HepG2 (cell line): ENCODE measurements at regions not wholly inside any gene's neighbourhood (a gene's known extent, or its start where the extent isn't known, plus 50 kb on each side); places are given as distances from the start of the nearest gene placed in this dataset.

Experiments
- EP300 ChIP-seq, 3 experiments: sonication (generic) in 1 of 3; formaldehyde crosslinking in 1 of 3; IDR thresholded peaks; 2 replicates each; pipeline versions ENCODE4 v1.5.1 to v1.6.1; 2011 to 2020; ENCODE audit warnings: low read depth in 2 of 3, low read length in 2 of 3, borderline replicate concordance in 1 of 3, improper control_type of control experiment in 1 of 3, mild to moderate bottlenecking in 1 of 3, missing genetic modification reagents in 1 of 3, moderate library complexity in 1 of 3
- EZH2 ChIP-seq: conservative IDR thresholded peaks from 2 replicates; pipeline ENCODE4 v1.6.1; 2012; ENCODE audit warnings: mild to moderate bottlenecking, low read depth, low read length, moderate library complexity
- HNRNPLL ChIP-seq: fragments of 200-400 bp; formaldehyde crosslinking; IDR thresholded peaks from 2 replicates; pipeline ENCODE4 v1.6.1; 2017; ENCODE audit warnings: mild to moderate bottlenecking, low read depth, low read length; ENCODE audit not compliant: poor library complexity, severe bottlenecking
- POLR2A ChIP-seq, 2 experiments: IDR thresholded peaks; 2 replicates each; pipeline ENCODE4 v1.6.1; 2011; ENCODE audit warnings: low read depth in 2 of 2, low read length in 2 of 2, mild to moderate bottlenecking in 1 of 2, moderate library complexity in 1 of 2; ENCODE audit not compliant: insufficient read depth in 1 of 2
- POLR2AphosphoS5 ChIP-seq: IDR thresholded peaks from 2 replicates; pipeline ENCODE4 v1.6.1; 2012; ENCODE audit warnings: low read depth, low read length
- SRSF9 ChIP-seq: fragments of 200-400 bp; formaldehyde crosslinking; IDR thresholded peaks from 2 replicates; pipeline ENCODE4 v1.6.1; 2018; ENCODE audit warnings: borderline replicate concordance, mild to moderate bottlenecking, low read depth, low read length; ENCODE audit not compliant: insufficient read depth, poor library complexity, severe bottlenecking
- SSRP1 ChIP-seq: IDR thresholded peaks from 2 replicates; pipeline ENCODE4 v1.6.1; 2016; ENCODE audit warnings: control low read depth
- ZNF253 ChIP-seq: sonication (generic); formaldehyde crosslinking; IDR thresholded peaks from 2 replicates; pipeline ENCODE4 v1.8.0; 2022; ENCODE audit warnings: mild to moderate bottlenecking, missing genetic modification reagents, borderline replicate concordance
- ZNF589 ChIP-seq: sonication (generic); formaldehyde crosslinking; conservative IDR thresholded peaks from 2 replicates; pipeline ENCODE4 v1.8.0; 2022; ENCODE audit warnings: mild to moderate bottlenecking, moderate library complexity, missing genetic modification reagents
- TF ChIP-seq, protein P1 (sequence below): sonication (generic); formaldehyde crosslinking; conservative IDR thresholded peaks from 2 replicates; pipeline ENCODE4 v1.8.1; 2023; ENCODE audit warnings: missing genetic modification reagents
- TF ChIP-seq, protein P2 (sequence below): sonication (generic); formaldehyde crosslinking; IDR thresholded peaks from 2 replicates; pipeline ENCODE4 v1.4.0; 2020; ENCODE audit warnings: missing genetic modification reagents, borderline replicate concordance

DNA sequence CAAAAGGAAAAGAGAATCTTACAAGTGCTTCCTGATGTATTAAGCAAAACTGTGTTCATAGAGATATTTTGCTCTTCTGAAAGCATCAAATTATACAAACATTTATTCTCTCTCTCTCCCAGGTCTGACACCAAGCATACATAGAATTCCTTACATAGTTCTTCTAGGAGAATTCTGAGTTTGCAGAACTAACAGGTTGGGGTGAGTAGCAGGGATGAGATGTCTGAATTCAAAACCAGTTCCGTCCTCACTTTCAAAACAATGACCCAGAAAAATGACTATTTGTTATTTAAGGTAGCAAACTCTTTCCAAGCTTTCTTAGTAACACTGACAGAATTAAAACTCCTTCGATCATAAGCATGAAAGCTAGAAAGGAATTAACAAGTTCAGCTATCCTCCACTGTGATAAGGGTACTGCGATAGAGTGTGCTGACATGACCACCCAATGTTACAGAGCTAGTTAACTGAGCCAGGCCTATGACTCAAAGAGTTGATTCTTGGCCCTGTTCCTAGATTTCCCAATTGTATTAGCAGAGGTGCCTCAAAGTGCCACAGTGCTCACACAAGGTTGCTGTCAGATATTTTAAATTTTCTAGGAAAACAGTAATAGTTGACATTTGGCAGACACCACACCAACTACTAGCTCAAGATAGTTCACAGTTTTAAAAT, 85.8 kb upstream of the SETBP1 start:
- no peak for TF ChIP-seq EP300 (IDR thresholded peaks at IDR 0.05; ENCODE audit: low read depth in 2 of 2, low read length in 2 of 2)
- TF ChIP-seq EP300 (CRISPR knock-in tag; IDR thresholded peaks at IDR 0.05; ENCODE audit: borderline replicate concordance): no peak
- no peak for TF ChIP-seq POLR2AphosphoS5
- TF ChIP-seq SSRP1 (CRISPR knock-in tag): no peak
- no peak for TF ChIP-seq ZNF253 (CRISPR knock-in tag)
- TF ChIP-seq, protein P1, sequence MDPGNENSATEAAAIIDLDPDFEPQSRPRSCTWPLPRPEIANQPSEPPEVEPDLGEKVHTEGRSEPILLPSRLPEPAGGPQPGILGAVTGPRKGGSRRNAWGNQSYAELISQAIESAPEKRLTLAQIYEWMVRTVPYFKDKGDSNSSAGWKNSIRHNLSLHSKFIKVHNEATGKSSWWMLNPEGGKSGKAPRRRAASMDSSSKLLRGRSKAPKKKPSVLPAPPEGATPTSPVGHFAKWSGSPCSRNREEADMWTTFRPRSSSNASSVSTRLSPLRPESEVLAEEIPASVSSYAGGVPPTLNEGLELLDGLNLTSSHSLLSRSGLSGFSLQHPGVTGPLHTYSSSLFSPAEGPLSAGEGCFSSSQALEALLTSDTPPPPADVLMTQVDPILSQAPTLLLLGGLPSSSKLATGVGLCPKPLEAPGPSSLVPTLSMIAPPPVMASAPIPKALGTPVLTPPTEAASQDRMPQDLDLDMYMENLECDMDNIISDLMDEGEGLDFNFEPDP (CRISPR knock-in tag): no peak
- TF ChIP-seq HNRNPLL: no peak
- TF ChIP-seq POLR2A (IDR thresholded peaks at IDR 0.05; ENCODE audit: insufficient read depth in 1 of 2, low read depth in 2 of 2, low read length in 2 of 2): no peak
- no peak for TF ChIP-seq EZH2
- TF ChIP-seq, protein P2, sequence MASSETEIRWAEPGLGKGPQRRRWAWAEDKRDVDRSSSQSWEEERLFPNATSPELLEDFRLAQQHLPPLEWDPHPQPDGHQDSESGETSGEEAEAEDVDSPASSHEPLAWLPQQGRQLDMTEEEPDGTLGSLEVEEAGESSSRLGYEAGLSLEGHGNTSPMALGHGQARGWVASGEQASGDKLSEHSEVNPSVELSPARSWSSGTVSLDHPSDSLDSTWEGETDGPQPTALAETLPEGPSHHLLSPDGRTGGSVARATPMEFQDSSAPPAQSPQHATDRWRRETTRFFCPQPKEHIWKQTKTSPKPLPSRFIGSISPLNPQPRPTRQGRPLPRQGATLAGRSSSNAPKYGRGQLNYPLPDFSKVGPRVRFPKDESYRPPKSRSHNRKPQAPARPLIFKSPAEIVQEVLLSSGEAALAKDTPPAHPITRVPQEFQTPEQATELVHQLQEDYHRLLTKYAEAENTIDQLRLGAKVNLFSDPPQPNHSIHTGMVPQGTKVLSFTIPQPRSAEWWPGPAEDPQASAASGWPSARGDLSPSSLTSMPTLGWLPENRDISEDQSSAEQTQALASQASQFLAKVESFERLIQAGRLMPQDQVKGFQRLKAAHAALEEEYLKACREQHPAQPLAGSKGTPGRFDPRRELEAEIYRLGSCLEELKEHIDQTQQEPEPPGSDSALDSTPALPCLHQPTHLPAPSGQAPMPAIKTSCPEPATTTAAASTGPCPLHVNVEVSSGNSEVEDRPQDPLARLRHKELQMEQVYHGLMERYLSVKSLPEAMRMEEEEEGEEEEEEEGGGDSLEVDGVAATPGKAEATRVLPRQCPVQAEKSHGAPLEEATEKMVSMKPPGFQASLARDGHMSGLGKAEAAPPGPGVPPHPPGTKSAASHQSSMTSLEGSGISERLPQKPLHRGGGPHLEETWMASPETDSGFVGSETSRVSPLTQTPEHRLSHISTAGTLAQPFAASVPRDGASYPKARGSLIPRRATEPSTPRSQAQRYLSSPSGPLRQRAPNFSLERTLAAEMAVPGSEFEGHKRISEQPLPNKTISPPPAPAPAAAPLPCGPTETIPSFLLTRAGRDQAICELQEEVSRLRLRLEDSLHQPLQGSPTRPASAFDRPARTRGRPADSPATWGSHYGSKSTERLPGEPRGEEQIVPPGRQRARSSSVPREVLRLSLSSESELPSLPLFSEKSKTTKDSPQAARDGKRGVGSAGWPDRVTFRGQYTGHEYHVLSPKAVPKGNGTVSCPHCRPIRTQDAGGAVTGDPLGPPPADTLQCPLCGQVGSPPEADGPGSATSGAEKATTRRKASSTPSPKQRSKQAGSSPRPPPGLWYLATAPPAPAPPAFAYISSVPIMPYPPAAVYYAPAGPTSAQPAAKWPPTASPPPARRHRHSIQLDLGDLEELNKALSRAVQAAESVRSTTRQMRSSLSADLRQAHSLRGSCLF (CRISPR knock-in tag): no peak
- no peak for TF ChIP-seq ZNF589 (CRISPR knock-in tag)
- TF ChIP-seq SRSF9: no peak
